ENCODE measurements at regions not wholly inside any gene's neighbourhood (a gene's known extent, or its start where the extent isn't known, plus 50 kb on each side); places are given as distances from the start of the nearest gene placed in this dataset.

DNA sequence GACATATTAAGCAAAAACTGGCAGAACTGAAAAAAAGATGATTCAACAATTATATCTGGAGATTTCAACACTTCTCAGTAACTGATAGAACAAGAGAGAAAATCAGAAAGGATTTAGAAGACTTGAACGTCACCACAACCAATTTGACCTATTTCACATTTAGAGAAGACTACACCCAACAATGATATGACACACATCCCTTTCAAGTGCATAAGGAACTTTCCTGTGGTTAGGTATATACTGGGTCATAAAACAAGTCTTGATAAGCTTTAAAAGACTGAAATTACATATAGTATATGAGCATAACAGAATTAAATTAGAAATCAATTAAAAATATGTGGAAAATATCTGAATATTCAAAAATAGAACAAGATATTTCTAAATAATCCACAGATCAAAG, 201.2 kb upstream of the HAND2 start:
- Histone ChIP-seq H3K56ac (ENCODE audit: insufficient read length, low read depth, low read length) (no peak overlapping the region), H2BK15ac (ENCODE audit: low read depth, low read length) (no peak overlapping the region), H3K9me3 (ENCODE audit: control insufficient read depth, low read depth, low read length) (no peaks in the 10 kb centered on the region), H3K4ac (ENCODE audit: low read depth, low read length) (no peak overlapping the region), H3K14ac (ENCODE audit: insufficient read depth, low read length) (no peak overlapping the region), H2BK120ac (ENCODE audit: low read depth, low read length, poor library complexity, severe bottlenecking) (no peak overlapping the region), H4K8ac (replicated peaks; ENCODE audit: insufficient read length, low read depth, low read length) (no peak overlapping the region), H3K23ac (ENCODE audit: insufficient read length, low read depth, low read length) (no peak overlapping the region), H2AFZ (ENCODE audit: low read length) (no peak overlapping the region), H2BK5ac (ENCODE audit: insufficient read length, low read length) (no peak overlapping the region), H3K27me3 (ENCODE audit: insufficient read depth, low read length) (no peaks in the 10 kb centered on the region), H2AK5ac (ENCODE audit: insufficient read length, low read length) (no peak overlapping the region), H4K5ac (ENCODE audit: insufficient read length, low read depth, low read length) (no peak overlapping the region), H3T11ph (ENCODE audit: low read length) (no peak overlapping the region), H2BK20ac (ENCODE audit: low read depth, low read length, poor library complexity, severe bottlenecking) (no peak overlapping the region), H3K27ac (ENCODE audit: insufficient read length, low read depth, low read length) (no peak overlapping the region), H4K91ac (ENCODE audit: insufficient read length, low read depth, low read length) (no peak overlapping the region), H3K79me1 (ENCODE audit: insufficient read depth, low read depth, low read length, poor library complexity, severe bottlenecking) (no peaks in the 10 kb centered on the region), H3K9ac (ENCODE audit: extremely low read depth, insufficient read length, low read length) (no peak overlapping the region), H3K4me2 (ENCODE audit: insufficient read depth, insufficient read length, low read length) (no peak overlapping the region), H3K4me1 (ENCODE audit: insufficient read depth, low read length) (no peaks in the 10 kb centered on the region), H3K18ac (ENCODE audit: insufficient read length, low read depth, low read length) (no peak overlapping the region), H4K20me1 (ENCODE audit: control insufficient read depth, insufficient read depth, insufficient read length) (no peaks in the 10 kb centered on the region), H3K79me2 (ENCODE audit: insufficient read depth, low read length) (no peaks in the 10 kb centered on the region), H3K23me2 (ENCODE audit: insufficient read length, low read depth, low read length, poor library complexity, severe bottlenecking) (no peaks in the 10 kb centered on the region), H2BK12ac (ENCODE audit: insufficient read length, low read depth, low read length) (no peak overlapping the region)
- TF ChIP-seq, protein P1, sequence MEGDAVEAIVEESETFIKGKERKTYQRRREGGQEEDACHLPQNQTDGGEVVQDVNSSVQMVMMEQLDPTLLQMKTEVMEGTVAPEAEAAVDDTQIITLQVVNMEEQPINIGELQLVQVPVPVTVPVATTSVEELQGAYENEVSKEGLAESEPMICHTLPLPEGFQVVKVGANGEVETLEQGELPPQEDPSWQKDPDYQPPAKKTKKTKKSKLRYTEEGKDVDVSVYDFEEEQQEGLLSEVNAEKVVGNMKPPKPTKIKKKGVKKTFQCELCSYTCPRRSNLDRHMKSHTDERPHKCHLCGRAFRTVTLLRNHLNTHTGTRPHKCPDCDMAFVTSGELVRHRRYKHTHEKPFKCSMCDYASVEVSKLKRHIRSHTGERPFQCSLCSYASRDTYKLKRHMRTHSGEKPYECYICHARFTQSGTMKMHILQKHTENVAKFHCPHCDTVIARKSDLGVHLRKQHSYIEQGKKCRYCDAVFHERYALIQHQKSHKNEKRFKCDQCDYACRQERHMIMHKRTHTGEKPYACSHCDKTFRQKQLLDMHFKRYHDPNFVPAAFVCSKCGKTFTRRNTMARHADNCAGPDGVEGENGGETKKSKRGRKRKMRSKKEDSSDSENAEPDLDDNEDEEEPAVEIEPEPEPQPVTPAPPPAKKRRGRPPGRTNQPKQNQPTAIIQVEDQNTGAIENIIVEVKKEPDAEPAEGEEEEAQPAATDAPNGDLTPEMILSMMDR (conservative IDR thresholded peaks at IDR 0.05) = no peak
- no peak overlapping the region for H3K4me3 Mint-ChIP-seq
- no peak overlapping the region for H3K27ac Mint-ChIP-seq
- peaks cover 1% of the 10 kb centered on the region for H3K27me3 Mint-ChIP-seq (ENCODE audit: low read depth)
- H3K9me3 Mint-ChIP-seq = peaks cover 6 to 9% of the 10 kb centered on the region in 2 experiments; a peak in 4 of 5 replicates
- H3K36me3 Mint-ChIP-seq (ENCODE audit: insufficient read depth in 1 of 3, low read depth in 3 of 3) = peaks cover 0 to 5% (median 0%) of the 10 kb centered on the region in 3 experiments; a peak in 1 of 7 replicates
- no CpG with 5 or more reads among the region's 1 CpG for WGBS (ENCODE audit: extremely low coverage, insufficient read length, low lambda C conversion rate)
- no peak for DNase-seq
- H3K4me1 Mint-ChIP-seq = no peaks in the 10 kb centered on the region
